ENCODE measurements at regions not wholly inside any gene's neighbourhood (a gene's known extent, or its start where the extent isn't known, plus 50 kb on each side); places are given as distances from the start of the nearest gene placed in this dataset.

- H3K4me3 ChIP-seq: no peak overlapping the region
- ATAC-seq: no peak
- H3K27ac ChIP-seq: no peak overlapping the region
- ChIA-PET POLR2A (no interaction called here), CTCF (no interaction called here)
- no peaks in the 10 kb centered on the region for H3K9me3 ChIP-seq
- 24% methylated on average over 8 of the region's 14 CpGs for WGBS (ENCODE audit: missing lambda C conversion rate)
- H3K4me1 ChIP-seq: no peaks in the 10 kb centered on the region
- H3K4me2 ChIP-seq: no peak overlapping the region
- no peak for FAIRE-seq
- no peak for TF ChIP-seq TFCP2L1 (CRISPR knock-in tag; IDR thresholded peaks at IDR 0.05)
- no peak for TF ChIP-seq NPAS2 (CRISPR knock-in tag; IDR thresholded peaks at IDR 0.05; ENCODE audit: borderline replicate concordance)
- no peak for TF ChIP-seq HMGXB4 (CRISPR knock-in tag; IDR thresholded peaks at IDR 0.05; ENCODE audit: borderline replicate concordance)
- no peak for TF ChIP-seq ELK1 (IDR thresholded peaks at IDR 0.05; ENCODE audit: low read depth, low read length)
- no peak for TF ChIP-seq RAD21 (conservative IDR thresholded peaks at IDR 0.05 in 1 of 2, IDR thresholded peaks at IDR 0.05 in 1 of 2)
- TF ChIP-seq JUN (IDR thresholded peaks at IDR 0.05): no peak
- no peak for TF ChIP-seq RFX5 (IDR thresholded peaks at IDR 0.05)
- TF ChIP-seq E2F6 (IDR thresholded peaks at IDR 0.05; ENCODE audit: borderline replicate concordance, low read depth): no peak
- no peak for TF ChIP-seq TP53 (CRISPR knock-in tag; IDR thresholded peaks at IDR 0.05)
- no peak for DNase-seq (ENCODE audit: low read depth in 1 of 2, low spot score in 1 of 2)
Observed at GRCh38 chr1:29521811-29522580, 285.7 kb downstream of the PTPRU start.

- FAIRE-seq: no peak
- ChIA-PET POLR2A (no interaction called here), CTCF (no interaction called here)
- no peak overlapping the region for H3K4me2 ChIP-seq
- no peaks in the 10 kb centered on the region for H3K9me3 ChIP-seq
- WGBS (ENCODE audit: missing lambda C conversion rate): 25% methylated on average over 4 of the region's 4 CpGs
- no peak for ATAC-seq
- H3K27ac ChIP-seq: no peak overlapping the region
- H3K4me3 ChIP-seq: no peak overlapping the region
- H3K4me1 ChIP-seq: no peaks in the 10 kb centered on the region
- TF ChIP-seq BHLHE40 (IDR thresholded peaks at IDR 0.05; ENCODE audit: low read depth, low read length) (no peak), EHF (CRISPR knock-in tag; IDR thresholded peaks at IDR 0.05) (no peak), USF2 (IDR thresholded peaks at IDR 0.05) (no peak), CEBPB (IDR thresholded peaks at IDR 0.05) (no peak), FOSL2 (IDR thresholded peaks at IDR 0.05) (no peak), FOSL2 (CRISPR knock-in tag; IDR thresholded peaks at IDR 0.05) (no peak), BCL3 (IDR thresholded peaks at IDR 0.05) (no peak), MAZ (IDR thresholded peaks at IDR 0.05; ENCODE audit: borderline replicate concordance, low read depth, low read length) (no peak), SMC3 (IDR thresholded peaks at IDR 0.05) (no peak), NFE2L2 (conservative IDR thresholded peaks at IDR 0.05; ENCODE audit: low read length) (no peak), HOXB13 (CRISPR knock-in tag; IDR thresholded peaks at IDR 0.05; ENCODE audit: low read depth) (no peak)
- DNase-seq (ENCODE audit: low read depth in 1 of 2, low spot score in 1 of 2): no peak
Observed at GRCh38 chr1:29521438-29521715, 285.1 kb downstream of the PTPRU start.
